Thoracic aorta (tissue), 2 donors: ENCODE measurements at regions not wholly inside any gene's neighbourhood (a gene's known extent, or its start where the extent isn't known, plus 50 kb on each side); places are given as distances from the start of the nearest gene placed in this dataset.

ENCODE experiments used
- ATAC-seq: fragments of 150-250 bp; one replicate; pipeline ENCODE4 v1.8.0; 2017; ENCODE audit warnings: low read depth; ENCODE audit not compliant: insufficient number of reproducible peaks, low FRiP score
- DNase-seq: peaks from one replicate; pipeline ENCODE4 v3.0.0-alpha.2; 2020; ENCODE audit warnings: low spot score
- H3K27ac ChIP-seq, 2 donors: fragments of 200-600 bp; sonication (generic); 1 replicate in 1 of 2; 2 replicates in 1 of 2; pipeline ENCODE4 v1.5.1; 2016; ENCODE audit warnings: mild to moderate bottlenecking in 2 of 2, moderate library complexity in 2 of 2
- H3K27me3 ChIP-seq: fragments of 200-600 bp; sonication (generic); replicated peaks from 2 replicates; pipeline ENCODE4 v1.6.0; 2016; ENCODE audit warnings: mild to moderate bottlenecking; ENCODE audit not compliant: insufficient read depth
- H3K36me3 ChIP-seq: fragments of 200-600 bp; sonication (generic); one replicate; pipeline ENCODE4 v1.5.1; 2016
- H3K4me1 ChIP-seq, 2 donors: fragments of 200-600 bp; sonication (generic); 1 replicate in 1 of 2; 2 replicates in 1 of 2; pipeline versions ENCODE4 v1.5.1 to v1.6.0; 2016; ENCODE audit warnings: low read depth in 2 of 2, mild to moderate bottlenecking in 1 of 2; ENCODE audit not compliant: control insufficient read depth in 1 of 2
- H3K4me3 ChIP-seq: fragments of 200-600 bp; sonication (generic); 2 replicates; pipeline ENCODE4 v1.5.1; 2016; ENCODE audit warnings: mild to moderate bottlenecking
- H3K9me3 ChIP-seq: fragments of 200-600 bp; sonication (generic); 2 replicates; pipeline ENCODE4 v1.5.1; 2016
- CTCF ChIP-seq: fragments of 200-600 bp; sonication (generic); IDR thresholded peaks from one replicate; pipeline ENCODE4 v1.5.1; 2019; ENCODE audit warnings: antibody characterized with exemption

- DNase-seq (no peak), ATAC-seq (no peak)
- no peak overlapping the region for H3K4me3 ChIP-seq
- H3K27ac ChIP-seq: no peak overlapping the region
- no peaks in the 10 kb centered on the region for H3K27me3 ChIP-seq
- H3K4me1 ChIP-seq: peaks cover 0 to 2% of the 10 kb centered on the region in 2 donors
- H3K9me3 ChIP-seq: no peaks in the 10 kb centered on the region
- no peak for TF ChIP-seq CTCF
- no peaks in the 10 kb centered on the region for H3K36me3 ChIP-seq
Observed at GRCh38 chr10:110358278-110358677, 53.6 kb upstream of the SMNDC1 start.

- ATAC-seq: no peak
- DNase-seq: no peak
- no peaks in the 10 kb centered on the region for H3K27me3 ChIP-seq
- TF ChIP-seq CTCF: no peak
- no peaks in the 10 kb centered on the region for H3K36me3 ChIP-seq
- no peaks in the 10 kb centered on the region for H3K9me3 ChIP-seq
- H3K27ac ChIP-seq: no peak overlapping the region
- no peak overlapping the region for H3K4me3 ChIP-seq
- H3K4me1 ChIP-seq: no peaks in the 10 kb centered on the region
Observed at GRCh38 chr10:110358869-110359629, 54.3 kb upstream of the SMNDC1 start.

GRCh38 chr10:110360857-110361474, 56.2 kb upstream of the SMNDC1 start:
- no peak for TF ChIP-seq CTCF
- Histone ChIP-seq H3K36me3 (no peaks in the 10 kb centered on the region), H3K9me3 (no peaks in the 10 kb centered on the region), H3K4me3 (no peak overlapping the region), H3K27ac (no peak overlapping the region), H3K27me3 (no peaks in the 10 kb centered on the region), H3K4me1 (no peaks in the 10 kb centered on the region)
- DNase-seq (no peak), ATAC-seq (no peak)

GRCh38 chr10:110361800-110362456, 57.2 kb upstream of the SMNDC1 start:
- no peak for ATAC-seq
- Histone ChIP-seq H3K27ac (no peak overlapping the region), H3K27me3 (no peaks in the 10 kb centered on the region), H3K4me1 (no peaks in the 10 kb centered on the region), H3K36me3 (no peaks in the 10 kb centered on the region), H3K9me3 (no peaks in the 10 kb centered on the region), H3K4me3 (no peak overlapping the region)
- no peak for TF ChIP-seq CTCF
- no peak for DNase-seq

- ATAC-seq: no peak
- H3K36me3 ChIP-seq: no peaks in the 10 kb centered on the region
- no peak for TF ChIP-seq CTCF
Observed at GRCh38 chr10:110363572-110364411, 59.1 kb upstream of the SMNDC1 start.

More at GRCh38 chr10:110363572-110364411, 59.1 kb upstream of the SMNDC1 start:
- no peak for DNase-seq
- H3K9me3 ChIP-seq: no peaks in the 10 kb centered on the region
- H3K4me1 ChIP-seq: no peaks in the 10 kb centered on the region
- no peaks in the 10 kb centered on the region for H3K27me3 ChIP-seq
- no peak overlapping the region for H3K27ac ChIP-seq
- no peak overlapping the region for H3K4me3 ChIP-seq
